ENCODE measurements at regions not wholly inside any gene's neighbourhood (a gene's known extent, or its start where the extent isn't known, plus 50 kb on each side); places are given as distances from the start of the nearest gene placed in this dataset.
"Not testable (repeated sequence)": the region's sequence is repeated elsewhere in the genome, so short reads cannot be mapped to it uniquely, and the experiment has no call there.

GRCh38 chr2:154520951-154521350 lies 177.5 kb upstream of the KCNJ3 start:
- not testable (repeated sequence) for TF ChIP-seq POLR2A (IDR thresholded peaks at IDR 0.05; ENCODE audit: low read depth, low read length); TAF1 (IDR thresholded peaks at IDR 0.05; ENCODE audit: borderline replicate concordance, low read depth, low read length)
